Breast epithelium (tissue), 3 donors: ENCODE measurements at regions not wholly inside any gene's neighbourhood (a gene's known extent, or its start where the extent isn't known, plus 50 kb on each side); places are given as distances from the start of the nearest gene placed in this dataset.

Source experiments
- POLR2A ChIP-seq: fragments of 450-650 bp; IDR thresholded peaks from one replicate; pipeline ENCODE4 v1.6.1; 2016; ENCODE audit warnings: antibody characterized with exemption, mild to moderate bottlenecking, moderate library complexity
- TF ChIP-seq, protein P1 (sequence below), 3 donors: fragments of 450-650 bp; IDR thresholded peaks; one replicate each; pipeline ENCODE4 v1.5.1; 2016 to 2017; ENCODE audit warnings: antibody characterized with exemption in 3 of 3, mild to moderate bottlenecking in 3 of 3, moderate library complexity in 3 of 3

DNA sequence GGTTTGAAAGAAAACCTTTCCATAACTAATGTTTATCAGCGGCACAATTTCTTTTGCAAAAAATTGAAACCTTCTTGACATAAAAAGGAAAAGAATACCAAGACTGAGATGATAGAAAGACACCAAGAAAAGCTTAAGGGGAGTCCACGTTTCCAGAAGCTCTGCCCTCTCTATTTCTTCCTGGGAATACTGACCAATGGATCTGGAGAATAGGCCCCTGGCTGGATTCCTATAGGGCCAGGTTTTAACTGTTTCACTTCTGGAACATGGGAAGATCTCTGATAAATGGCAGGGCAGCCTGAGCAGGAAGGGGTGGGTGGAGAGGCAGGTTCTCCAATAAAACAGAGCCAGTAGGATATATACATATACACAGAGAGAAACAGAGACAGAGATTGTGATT, 413.4 kb upstream of the JARID2 start:
- TF ChIP-seq, protein P1, sequence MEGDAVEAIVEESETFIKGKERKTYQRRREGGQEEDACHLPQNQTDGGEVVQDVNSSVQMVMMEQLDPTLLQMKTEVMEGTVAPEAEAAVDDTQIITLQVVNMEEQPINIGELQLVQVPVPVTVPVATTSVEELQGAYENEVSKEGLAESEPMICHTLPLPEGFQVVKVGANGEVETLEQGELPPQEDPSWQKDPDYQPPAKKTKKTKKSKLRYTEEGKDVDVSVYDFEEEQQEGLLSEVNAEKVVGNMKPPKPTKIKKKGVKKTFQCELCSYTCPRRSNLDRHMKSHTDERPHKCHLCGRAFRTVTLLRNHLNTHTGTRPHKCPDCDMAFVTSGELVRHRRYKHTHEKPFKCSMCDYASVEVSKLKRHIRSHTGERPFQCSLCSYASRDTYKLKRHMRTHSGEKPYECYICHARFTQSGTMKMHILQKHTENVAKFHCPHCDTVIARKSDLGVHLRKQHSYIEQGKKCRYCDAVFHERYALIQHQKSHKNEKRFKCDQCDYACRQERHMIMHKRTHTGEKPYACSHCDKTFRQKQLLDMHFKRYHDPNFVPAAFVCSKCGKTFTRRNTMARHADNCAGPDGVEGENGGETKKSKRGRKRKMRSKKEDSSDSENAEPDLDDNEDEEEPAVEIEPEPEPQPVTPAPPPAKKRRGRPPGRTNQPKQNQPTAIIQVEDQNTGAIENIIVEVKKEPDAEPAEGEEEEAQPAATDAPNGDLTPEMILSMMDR (IDR thresholded peaks at IDR 0.05): no peak
- TF ChIP-seq POLR2A: no peak
